ENCODE measurements at regions not wholly inside any gene's neighbourhood (a gene's known extent, or its start where the extent isn't known, plus 50 kb on each side); places are given as distances from the start of the nearest gene placed in this dataset.

DNA sequence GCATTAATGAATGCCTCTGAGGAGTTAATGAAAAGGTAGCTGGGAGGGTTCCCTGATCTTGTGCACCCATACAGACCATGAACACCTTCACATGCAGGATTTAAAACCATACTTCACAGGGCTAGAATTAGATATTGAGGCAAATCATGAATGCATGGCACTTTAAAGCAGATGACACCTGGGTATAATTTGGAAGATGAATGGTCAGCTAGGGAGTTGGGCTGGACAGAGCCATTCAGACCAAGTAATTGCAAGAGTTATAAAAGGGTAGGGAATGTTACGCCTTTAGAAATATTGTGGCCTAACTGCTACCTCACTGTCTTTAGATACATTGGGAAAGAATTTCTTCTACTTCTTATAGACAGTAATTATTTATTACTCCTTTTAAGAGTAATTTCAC, 89.1 kb upstream of the ZNF827 start:
- TF ChIP-seq, protein P1, sequence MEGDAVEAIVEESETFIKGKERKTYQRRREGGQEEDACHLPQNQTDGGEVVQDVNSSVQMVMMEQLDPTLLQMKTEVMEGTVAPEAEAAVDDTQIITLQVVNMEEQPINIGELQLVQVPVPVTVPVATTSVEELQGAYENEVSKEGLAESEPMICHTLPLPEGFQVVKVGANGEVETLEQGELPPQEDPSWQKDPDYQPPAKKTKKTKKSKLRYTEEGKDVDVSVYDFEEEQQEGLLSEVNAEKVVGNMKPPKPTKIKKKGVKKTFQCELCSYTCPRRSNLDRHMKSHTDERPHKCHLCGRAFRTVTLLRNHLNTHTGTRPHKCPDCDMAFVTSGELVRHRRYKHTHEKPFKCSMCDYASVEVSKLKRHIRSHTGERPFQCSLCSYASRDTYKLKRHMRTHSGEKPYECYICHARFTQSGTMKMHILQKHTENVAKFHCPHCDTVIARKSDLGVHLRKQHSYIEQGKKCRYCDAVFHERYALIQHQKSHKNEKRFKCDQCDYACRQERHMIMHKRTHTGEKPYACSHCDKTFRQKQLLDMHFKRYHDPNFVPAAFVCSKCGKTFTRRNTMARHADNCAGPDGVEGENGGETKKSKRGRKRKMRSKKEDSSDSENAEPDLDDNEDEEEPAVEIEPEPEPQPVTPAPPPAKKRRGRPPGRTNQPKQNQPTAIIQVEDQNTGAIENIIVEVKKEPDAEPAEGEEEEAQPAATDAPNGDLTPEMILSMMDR (IDR thresholded peaks at IDR 0.05; ENCODE audit: low read depth, low read length, missing control alignments), result no peak
- H3K4me3 ChIP-seq (ENCODE audit: low read depth, low read length), result no peak overlapping the region
- in situ Hi-C loops (cut with HindIII; ENCODE audit: low sequenced_read_pairs), result no loop called here
- no peak for DNase-seq (ENCODE audit: low read depth)

DNA sequence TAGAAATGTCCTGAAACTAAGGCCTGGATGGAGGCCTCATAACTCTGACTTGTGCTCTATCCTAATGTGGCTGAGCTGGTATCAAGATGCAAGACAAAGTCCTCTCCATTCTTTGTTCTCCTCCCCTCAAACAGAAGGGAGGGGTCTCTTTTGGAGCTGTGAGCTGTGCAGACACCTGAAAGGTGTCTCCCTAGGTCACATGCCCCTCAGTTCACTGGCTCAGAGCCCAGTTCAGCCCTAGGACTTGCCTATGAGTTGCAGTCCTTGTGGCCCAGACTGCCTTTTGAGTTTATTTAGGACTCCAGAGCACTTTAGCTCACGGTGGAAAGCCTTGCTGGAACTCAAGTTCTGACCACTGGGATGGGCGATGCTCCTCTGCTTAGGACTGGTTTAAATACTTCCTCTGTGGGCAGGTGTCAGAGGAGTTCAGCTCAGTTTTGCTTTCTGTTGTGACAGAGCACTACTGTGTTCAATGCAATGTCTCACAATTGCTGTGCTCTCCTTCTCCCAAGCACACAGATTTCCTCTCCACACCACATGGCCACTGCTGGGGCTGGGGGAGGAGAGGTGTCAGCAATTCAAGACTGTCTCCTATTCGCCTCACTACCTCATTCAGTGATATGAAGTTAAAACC, 84.8 kb upstream of the ZNF827 start:
- DNase-seq (ENCODE audit: low read depth), result no peak
- TF ChIP-seq, protein P1 (IDR thresholded peaks at IDR 0.05; ENCODE audit: low read depth, low read length, missing control alignments), result no peak
- in situ Hi-C loops (cut with HindIII; ENCODE audit: low sequenced_read_pairs), result no loop called here
- no peak overlapping the region for H3K4me3 ChIP-seq (ENCODE audit: low read depth, low read length)

DNA sequence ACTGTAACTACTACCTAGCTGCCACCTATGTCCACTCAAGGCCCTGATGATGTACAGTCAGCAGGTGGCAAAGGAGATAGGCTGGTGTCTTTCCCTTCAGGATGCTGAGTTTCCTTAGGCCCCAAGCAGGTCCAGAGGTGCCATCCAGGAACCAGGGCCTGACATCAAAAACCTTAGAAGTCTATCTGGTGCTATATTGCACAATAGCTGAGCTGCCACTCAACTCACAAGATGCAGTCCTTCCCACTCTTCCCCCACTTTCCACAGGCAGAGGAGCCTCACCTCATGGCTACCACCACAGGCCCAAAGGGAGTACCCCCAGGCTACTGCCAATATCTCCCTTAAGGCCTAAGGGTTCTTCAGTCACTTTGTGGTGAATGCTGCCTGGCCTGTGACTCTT, 83.9 kb upstream of the ZNF827 start:
- in situ Hi-C loops (cut with HindIII; ENCODE audit: low sequenced_read_pairs), result no loop called here
- TF ChIP-seq, protein P1 (IDR thresholded peaks at IDR 0.05; ENCODE audit: low read depth, low read length, missing control alignments), result no peak
- DNase-seq (ENCODE audit: low read depth), result no peak
- no peak overlapping the region for H3K4me3 ChIP-seq (ENCODE audit: low read depth, low read length)

DNA sequence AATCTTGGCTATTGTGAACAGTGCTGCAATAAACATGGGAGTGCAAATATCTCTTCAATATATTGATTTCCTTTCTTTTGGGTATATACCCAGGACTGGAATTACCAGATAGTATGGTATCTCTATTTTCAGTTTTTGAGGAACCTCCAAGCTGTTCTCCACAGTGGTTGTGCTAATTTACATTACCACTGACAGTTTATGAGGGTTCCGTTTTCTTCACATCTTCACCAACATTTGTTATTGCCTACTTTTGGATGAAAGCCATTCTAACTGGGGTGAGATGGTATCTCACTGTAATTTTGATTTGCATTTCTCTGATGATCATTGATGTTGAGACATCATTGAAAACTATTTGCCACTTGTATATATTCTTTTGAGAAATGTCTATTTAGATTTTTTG, 79.6 kb upstream of the ZNF827 start:
- in situ Hi-C loops (cut with HindIII; ENCODE audit: low sequenced_read_pairs), result no loop called here
- H3K4me3 ChIP-seq (ENCODE audit: low read depth, low read length), result no peak overlapping the region
- no peak for DNase-seq (ENCODE audit: low read depth)
- TF ChIP-seq, protein P1 (IDR thresholded peaks at IDR 0.05; ENCODE audit: low read depth, low read length, missing control alignments), result no peak

DNA sequence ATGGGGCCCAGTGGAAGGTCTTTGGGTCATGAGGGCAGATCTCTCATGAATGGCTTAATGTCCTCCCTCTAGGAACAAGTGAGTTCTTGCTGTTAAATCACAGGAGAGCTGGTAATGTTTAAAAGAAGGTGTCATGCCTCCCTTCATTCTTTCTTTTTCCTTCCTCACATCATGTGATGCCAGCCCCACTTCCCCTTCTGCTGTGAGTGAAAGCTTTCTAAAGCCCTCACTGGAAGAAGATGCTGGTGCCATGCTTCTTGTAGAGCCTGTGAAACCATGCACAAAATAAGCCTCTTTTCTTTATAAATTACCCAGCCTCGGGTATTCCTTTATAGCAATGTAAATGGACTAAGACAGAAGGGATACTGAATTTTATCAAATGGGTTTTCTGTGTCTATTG, 66.1 kb upstream of the ZNF827 start:
- DNase-seq (ENCODE audit: low read depth), result no peak
- in situ Hi-C loops (cut with HindIII; ENCODE audit: low sequenced_read_pairs), result no loop called here
- H3K4me3 ChIP-seq (ENCODE audit: low read depth, low read length), result no peak overlapping the region
- TF ChIP-seq, protein P1 (IDR thresholded peaks at IDR 0.05; ENCODE audit: low read depth, low read length, missing control alignments), result no peak

DNA sequence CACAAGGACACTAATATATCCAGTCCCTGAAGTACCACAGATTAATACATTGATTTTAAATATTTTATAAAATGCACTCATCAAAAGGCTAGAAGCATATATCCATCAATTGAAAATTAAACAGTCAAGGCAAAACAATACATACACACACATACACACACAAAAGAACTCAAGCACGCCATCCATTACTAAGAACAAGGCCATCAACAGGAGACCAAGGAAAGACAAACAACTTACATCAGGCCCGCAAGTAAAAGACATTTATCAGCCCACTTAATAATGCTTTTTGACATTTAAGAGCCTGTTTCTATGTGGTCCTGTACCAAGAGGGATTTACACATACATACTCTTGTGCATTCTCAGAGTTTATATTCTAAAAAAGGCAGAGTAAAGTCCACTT, 50.0 kb upstream of the ZNF827 start:
- no peak for DNase-seq (ENCODE audit: low read depth)
- TF ChIP-seq, protein P1 (IDR thresholded peaks at IDR 0.05; ENCODE audit: low read depth, low read length, missing control alignments), result no peak
- no peak overlapping the region for H3K4me3 ChIP-seq (ENCODE audit: low read depth, low read length)
- in situ Hi-C loops (cut with HindIII; ENCODE audit: low sequenced_read_pairs), result no loop called here
